ENCODE measurements at regions not wholly inside any gene's neighbourhood (a gene's known extent, or its start where the extent isn't known, plus 50 kb on each side); places are given as distances from the start of the nearest gene placed in this dataset.

GRCh38 chr7:46145412-46145811, 224.3 kb upstream of the IGFBP3 start (continued):
- TF ChIP-seq BCL11A (IDR thresholded peaks at IDR 0.05; ENCODE audit: low read depth in 2 of 2, low read length in 2 of 2) (peak; percentile 64 to 80), SUZ12 (IDR thresholded peaks at IDR 0.05; ENCODE audit: low read length) (no peak), JUND (IDR thresholded peaks at IDR 0.05; ENCODE audit: low read length) (peak; percentile 64; the same call in 1 of the 2 replicates), RBBP5 (IDR thresholded peaks at IDR 0.05; ENCODE audit: borderline replicate concordance, low read depth, low read length) (no peak), POLR2A (IDR thresholded peaks at IDR 0.05; ENCODE audit: control extremely low read depth in 1 of 2, low read depth in 2 of 2, low read length in 2 of 2) (no peak), TBP (IDR thresholded peaks at IDR 0.05; ENCODE audit: low read depth, low read length) (no peak), TCF12 (IDR thresholded peaks at IDR 0.05; ENCODE audit: low read depth, low read length) (0 out of 2 replicates have a peak, but pooled peaks have one; percentile 50), HDAC6 (IDR thresholded peaks at IDR 0.05; ENCODE audit: low read depth, low read length) (no peak), EP300 (IDR thresholded peaks at IDR 0.05; ENCODE audit: borderline replicate concordance in 1 of 2, low read depth in 2 of 2, low read length in 2 of 2) (peak in 1 of 2 experiments; percentile 85; a peak in 1 of 3 replicates), CBX5 (IDR thresholded peaks at IDR 0.05; ENCODE audit: low read depth, low read length) (no peak), RNF2 (IDR thresholded peaks at IDR 0.05; ENCODE audit: borderline replicate concordance, low read depth, low read length, missing control alignments, poor library complexity, severe bottlenecking) (no peak), RAD21 (IDR thresholded peaks at IDR 0.05 in 1 of 2, conservative IDR thresholded peaks at IDR 0.05 in 1 of 2; ENCODE audit: low read depth in 2 of 2, low read length in 2 of 2) (peak in 1 of 2 experiments; percentile 22; a peak in 1 of 4 replicates)
- TF ChIP-seq, protein P1, sequence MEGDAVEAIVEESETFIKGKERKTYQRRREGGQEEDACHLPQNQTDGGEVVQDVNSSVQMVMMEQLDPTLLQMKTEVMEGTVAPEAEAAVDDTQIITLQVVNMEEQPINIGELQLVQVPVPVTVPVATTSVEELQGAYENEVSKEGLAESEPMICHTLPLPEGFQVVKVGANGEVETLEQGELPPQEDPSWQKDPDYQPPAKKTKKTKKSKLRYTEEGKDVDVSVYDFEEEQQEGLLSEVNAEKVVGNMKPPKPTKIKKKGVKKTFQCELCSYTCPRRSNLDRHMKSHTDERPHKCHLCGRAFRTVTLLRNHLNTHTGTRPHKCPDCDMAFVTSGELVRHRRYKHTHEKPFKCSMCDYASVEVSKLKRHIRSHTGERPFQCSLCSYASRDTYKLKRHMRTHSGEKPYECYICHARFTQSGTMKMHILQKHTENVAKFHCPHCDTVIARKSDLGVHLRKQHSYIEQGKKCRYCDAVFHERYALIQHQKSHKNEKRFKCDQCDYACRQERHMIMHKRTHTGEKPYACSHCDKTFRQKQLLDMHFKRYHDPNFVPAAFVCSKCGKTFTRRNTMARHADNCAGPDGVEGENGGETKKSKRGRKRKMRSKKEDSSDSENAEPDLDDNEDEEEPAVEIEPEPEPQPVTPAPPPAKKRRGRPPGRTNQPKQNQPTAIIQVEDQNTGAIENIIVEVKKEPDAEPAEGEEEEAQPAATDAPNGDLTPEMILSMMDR (IDR thresholded peaks at IDR 0.05; ENCODE audit: control extremely low read depth in 1 of 3, insufficient read depth in 1 of 3, low read depth in 1 of 3, low read length in 3 of 3): no peak
- TF ChIP-seq, protein P2, sequence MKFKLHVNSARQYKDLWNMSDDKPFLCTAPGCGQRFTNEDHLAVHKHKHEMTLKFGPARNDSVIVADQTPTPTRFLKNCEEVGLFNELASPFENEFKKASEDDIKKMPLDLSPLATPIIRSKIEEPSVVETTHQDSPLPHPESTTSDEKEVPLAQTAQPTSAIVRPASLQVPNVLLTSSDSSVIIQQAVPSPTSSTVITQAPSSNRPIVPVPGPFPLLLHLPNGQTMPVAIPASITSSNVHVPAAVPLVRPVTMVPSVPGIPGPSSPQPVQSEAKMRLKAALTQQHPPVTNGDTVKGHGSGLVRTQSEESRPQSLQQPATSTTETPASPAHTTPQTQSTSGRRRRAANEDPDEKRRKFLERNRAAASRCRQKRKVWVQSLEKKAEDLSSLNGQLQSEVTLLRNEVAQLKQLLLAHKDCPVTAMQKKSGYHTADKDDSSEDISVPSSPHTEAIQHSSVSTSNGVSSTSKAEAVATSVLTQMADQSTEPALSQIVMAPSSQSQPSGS (IDR thresholded peaks at IDR 0.05; ENCODE audit: low read length): no peak

All from H1 (cell line).